ENCODE measurements at regions not wholly inside any gene's neighbourhood (a gene's known extent, or its start where the extent isn't known, plus 50 kb on each side); places are given as distances from the start of the nearest gene placed in this dataset.

GRCh38 chr18:78072375-78072774 is 822.7 kb downstream of the GALR1 start:
- Histone ChIP-seq H3K79me2 (ENCODE audit: control insufficient read depth, insufficient read depth, low read length) (no peaks in the 10 kb centered on the region), H4K20me1 (ENCODE audit: control insufficient read depth, extremely low read depth, insufficient read depth, low read length) (no peaks in the 10 kb centered on the region), H3K36me3 (ENCODE audit: control insufficient read depth, insufficient read depth, low read length) (no peaks in the 10 kb centered on the region), H3K4me2 (ENCODE audit: extremely low read depth, insufficient read depth, low read length) (no peak overlapping the region), H3K9me3 (ENCODE audit: control insufficient read depth, insufficient read depth, low read depth, low read length) (no peaks in the 10 kb centered on the region), H3K27ac (ENCODE audit: insufficient read depth, low read length) (no peak overlapping the region), H3K4me3 (replicated peaks in 1 of 4; ENCODE audit: control extremely low read depth in 1 of 4, insufficient read depth in 1 of 4, low read depth in 3 of 4, low read length in 4 of 4) (no peak overlapping the region), H3K27me3 (ENCODE audit: control insufficient read depth, insufficient read depth, low read length) (no peaks in the 10 kb centered on the region), H3K4me1 (ENCODE audit: control insufficient read depth, extremely low read depth, insufficient read depth, low read length) (no peaks in the 10 kb centered on the region), H2AFZ (ENCODE audit: low read length) (no peak overlapping the region), H3K9ac (ENCODE audit: insufficient read depth, low read length) (no peak overlapping the region)
- TF ChIP-seq, protein P1, sequence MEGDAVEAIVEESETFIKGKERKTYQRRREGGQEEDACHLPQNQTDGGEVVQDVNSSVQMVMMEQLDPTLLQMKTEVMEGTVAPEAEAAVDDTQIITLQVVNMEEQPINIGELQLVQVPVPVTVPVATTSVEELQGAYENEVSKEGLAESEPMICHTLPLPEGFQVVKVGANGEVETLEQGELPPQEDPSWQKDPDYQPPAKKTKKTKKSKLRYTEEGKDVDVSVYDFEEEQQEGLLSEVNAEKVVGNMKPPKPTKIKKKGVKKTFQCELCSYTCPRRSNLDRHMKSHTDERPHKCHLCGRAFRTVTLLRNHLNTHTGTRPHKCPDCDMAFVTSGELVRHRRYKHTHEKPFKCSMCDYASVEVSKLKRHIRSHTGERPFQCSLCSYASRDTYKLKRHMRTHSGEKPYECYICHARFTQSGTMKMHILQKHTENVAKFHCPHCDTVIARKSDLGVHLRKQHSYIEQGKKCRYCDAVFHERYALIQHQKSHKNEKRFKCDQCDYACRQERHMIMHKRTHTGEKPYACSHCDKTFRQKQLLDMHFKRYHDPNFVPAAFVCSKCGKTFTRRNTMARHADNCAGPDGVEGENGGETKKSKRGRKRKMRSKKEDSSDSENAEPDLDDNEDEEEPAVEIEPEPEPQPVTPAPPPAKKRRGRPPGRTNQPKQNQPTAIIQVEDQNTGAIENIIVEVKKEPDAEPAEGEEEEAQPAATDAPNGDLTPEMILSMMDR (conservative IDR thresholded peaks at IDR 0.05 in 1 of 2, IDR thresholded peaks at IDR 0.05 in 1 of 2; ENCODE audit: low read depth in 1 of 2, low read length in 2 of 2), result no peak
- no peak for TF ChIP-seq EZH2 (IDR thresholded peaks at IDR 0.05; ENCODE audit: low read length, missing control alignments)
- DNase-seq (ENCODE audit: low read depth in 2 of 2), result no peak

- Histone ChIP-seq H3K9me3 (ENCODE audit: control insufficient read depth, insufficient read depth, low read depth, low read length) (no peaks in the 10 kb centered on the region), H4K20me1 (ENCODE audit: control insufficient read depth, extremely low read depth, insufficient read depth, low read length) (no peaks in the 10 kb centered on the region), H3K4me2 (ENCODE audit: extremely low read depth, insufficient read depth, low read length) (no peak overlapping the region), H3K79me2 (ENCODE audit: control insufficient read depth, insufficient read depth, low read length) (no peaks in the 10 kb centered on the region), H2AFZ (ENCODE audit: low read length) (no peak overlapping the region), H3K4me3 (replicated peaks in 1 of 4; ENCODE audit: control extremely low read depth in 1 of 4, insufficient read depth in 1 of 4, low read depth in 3 of 4, low read length in 4 of 4) (no peak overlapping the region), H3K36me3 (ENCODE audit: control insufficient read depth, insufficient read depth, low read length) (no peaks in the 10 kb centered on the region), H3K27me3 (ENCODE audit: control insufficient read depth, insufficient read depth, low read length) (no peaks in the 10 kb centered on the region), H3K9ac (ENCODE audit: insufficient read depth, low read length) (no peak overlapping the region), H3K27ac (ENCODE audit: insufficient read depth, low read length) (no peak overlapping the region), H3K4me1 (ENCODE audit: control insufficient read depth, extremely low read depth, insufficient read depth, low read length) (no peaks in the 10 kb centered on the region)
- TF ChIP-seq, protein P1 (conservative IDR thresholded peaks at IDR 0.05 in 1 of 2, IDR thresholded peaks at IDR 0.05 in 1 of 2; ENCODE audit: low read depth in 1 of 2, low read length in 2 of 2), result no peak
- no peak for TF ChIP-seq EZH2 (IDR thresholded peaks at IDR 0.05; ENCODE audit: low read length, missing control alignments)
- no peak for DNase-seq (ENCODE audit: low read depth in 2 of 2)
Observed at GRCh38 chr18:78073275-78073674, 823.6 kb downstream of the GALR1 start.

DNA sequence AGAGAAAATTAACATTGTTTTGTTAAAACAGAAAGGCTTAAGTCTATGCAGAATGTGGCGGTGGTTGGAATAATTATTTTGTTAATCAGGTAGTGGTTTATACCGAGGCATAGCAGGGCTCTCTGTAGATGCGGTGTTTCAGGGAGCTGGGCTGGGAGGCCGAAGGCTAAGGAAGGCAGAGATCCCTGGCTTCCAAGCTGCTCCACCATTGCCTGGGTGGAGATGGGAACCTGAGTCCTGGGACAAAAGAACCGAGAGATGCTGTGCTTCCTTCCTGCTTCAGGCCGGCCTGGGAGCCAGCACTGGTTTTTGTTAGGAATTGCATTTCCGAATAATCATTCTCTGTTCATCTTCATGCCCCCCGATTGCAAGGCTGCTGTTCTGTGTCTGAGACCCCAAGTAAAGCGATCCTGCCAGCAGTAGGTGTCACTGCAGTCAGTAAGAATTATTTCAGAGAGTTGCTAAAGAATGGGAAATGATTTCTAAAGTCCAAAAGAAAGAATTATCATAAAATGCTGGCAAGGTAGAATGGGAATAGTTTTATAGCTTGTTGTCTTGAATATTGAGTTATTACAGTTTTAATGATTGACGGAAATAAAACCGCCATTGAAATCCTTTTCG is 824.9 kb downstream of the GALR1 start:
- Histone ChIP-seq H3K4me1 (ENCODE audit: control insufficient read depth, extremely low read depth, insufficient read depth, low read length) (no peaks in the 10 kb centered on the region), H3K9me3 (ENCODE audit: control insufficient read depth, insufficient read depth, low read depth, low read length) (no peaks in the 10 kb centered on the region), H3K9ac (ENCODE audit: insufficient read depth, low read length) (no peak overlapping the region), H3K36me3 (ENCODE audit: control insufficient read depth, insufficient read depth, low read length) (no peaks in the 10 kb centered on the region), H4K20me1 (ENCODE audit: control insufficient read depth, extremely low read depth, insufficient read depth, low read length) (no peaks in the 10 kb centered on the region), H3K79me2 (ENCODE audit: control insufficient read depth, insufficient read depth, low read length) (no peaks in the 10 kb centered on the region), H3K4me2 (ENCODE audit: extremely low read depth, insufficient read depth, low read length) (no peak overlapping the region), H3K4me3 (replicated peaks in 1 of 4; ENCODE audit: control extremely low read depth in 1 of 4, insufficient read depth in 1 of 4, low read depth in 3 of 4, low read length in 4 of 4) (no peak overlapping the region), H3K27ac (ENCODE audit: insufficient read depth, low read length) (no peak overlapping the region), H3K27me3 (ENCODE audit: control insufficient read depth, insufficient read depth, low read length) (no peaks in the 10 kb centered on the region), H2AFZ (ENCODE audit: low read length) (no peak overlapping the region)
- DNase-seq (ENCODE audit: low read depth in 2 of 2), result no peak
- TF ChIP-seq EZH2 (IDR thresholded peaks at IDR 0.05; ENCODE audit: low read length, missing control alignments), result no peak
- TF ChIP-seq, protein P1 (conservative IDR thresholded peaks at IDR 0.05 in 1 of 2, IDR thresholded peaks at IDR 0.05 in 1 of 2; ENCODE audit: low read depth in 1 of 2, low read length in 2 of 2), result no peak

All from fibroblast of lung (primary cell).